HCT116 (cell line): ENCODE measurements at regions not wholly inside any gene's neighbourhood (a gene's known extent, or its start where the extent isn't known, plus 50 kb on each side); places are given as distances from the start of the nearest gene placed in this dataset.

ENCODE experiments used
- ATAC-seq: fragments of 200-7000 bp; cut with Tn5 transposase; 2 replicates; pipeline ENCODE4 v1.9.1; 2020; ENCODE audit warnings: mild to moderate bottlenecking, moderate library complexity
- BruUV-seq: library from RNA; stranded (reverse); fragments of 400-500 nt; replicated peaks from 2 replicates; lab custom pipeline; 2021; lab: Mats Ljungman, UMichigan
- CTCF ChIA-PET: fragments of 300-600 bp; sonication (Branson Sonifier 250); formaldehyde crosslinking; loops from one replicate; lab custom pipeline; 2021; ENCODE audit warnings: antibody characterized with exemption; lab: Charles Lee
- POLR2A ChIA-PET: fragments of 300-600, 350-600 bp; sonication (Branson Sonifier 250); formaldehyde crosslinking; loops from one replicate; lab custom pipeline; 2021; ENCODE audit warnings: antibody characterized with exemption; lab: Charles Lee
- RAD21 ChIA-PET, 2 experiments: fragments of 300-600 bp; sonication (Branson Sonifier 250); formaldehyde crosslinking; loops; one replicate each; lab custom pipeline; 2023; ENCODE audit warnings: low total read pairs in 2 of 2; ENCODE audit not compliant: uncharacterized antibody in 2 of 2, unreplicated experiment in 2 of 2, low non-redundant PET in 1 of 2; lab: Charles Lee
- DNase-seq: peaks from one replicate; pipeline ENCODE4 v3.0.0-alpha.2; 2010; ENCODE audit warnings: low read depth, low spot score
- H2AFZ ChIP-seq: fragments of 200-600 bp; shearing (Covaris generic), sonication (generic); 2 replicates; pipeline ENCODE4 v1.6.1; 2017; ENCODE audit warnings: low read depth, mixed run types, mixed read lengths, antibody characterized with exemption, low read length; ENCODE audit not compliant: poor library complexity, severe bottlenecking
- H3K27ac ChIP-seq: 2 replicates; pipeline ENCODE4 v1.5.1; 2012; ENCODE audit warnings: low read depth, low read length
- H3K27me3 ChIP-seq: fragments of 200-600 bp; sonication (generic); 2 replicates; pipeline ENCODE4 v1.6.1; 2016; ENCODE audit warnings: mixed run types, low read length, mixed read lengths; ENCODE audit not compliant: insufficient read depth
- H3K36me3 ChIP-seq, 2 experiments: fragments of 200-500 bp in 1 of 2; fragments of 200-600 bp in 1 of 2; sonication (Bioruptor generic) in 1 of 2; sonication (generic) in 1 of 2; 2 replicates each; pipeline versions ENCODE4 v1.5.1 to v1.6.1; 2014 to 2016; ENCODE audit warnings: low read length in 2 of 2, inconsistent platforms in 1 of 2, mixed read lengths in 1 of 2, mixed run types in 1 of 2; ENCODE audit not compliant: insufficient read depth in 2 of 2, control insufficient read depth in 1 of 2
- H3K4me1 ChIP-seq, 2 experiments: fragments of 200-600 bp in 1 of 2; sonication (generic) in 1 of 2; 2 replicates each; pipeline versions ENCODE4 v1.5.1 to v1.6.1; 2012 to 2017; ENCODE audit warnings: low read length in 2 of 2, inconsistent platforms in 1 of 2, mild to moderate bottlenecking in 1 of 2, mixed read lengths in 1 of 2, mixed run types in 1 of 2, moderate library complexity in 1 of 2; ENCODE audit not compliant: insufficient read depth in 2 of 2, control insufficient read depth in 1 of 2
- H3K4me2 ChIP-seq: fragments of 200-600 bp; sonication (generic); 2 replicates; pipeline ENCODE4 v1.6.1; 2017; ENCODE audit warnings: mixed run types, low read length, mixed read lengths
- H3K4me3 ChIP-seq, 2 experiments: fragments of 200-600 bp in 1 of 2; sonication (generic) in 1 of 2; replicated peaks in 1 of 2; 2 replicates each; pipeline ENCODE4 v1.5.1; 2011 to 2016; ENCODE audit warnings: low read length in 2 of 2, control low read depth in 1 of 2, low read depth in 1 of 2, mild to moderate bottlenecking in 1 of 2, mixed read lengths in 1 of 2, mixed run types in 1 of 2
- H3K79me2 ChIP-seq: fragments of 200-600 bp; sonication (generic); 2 replicates; pipeline ENCODE4 v1.6.1; 2017; ENCODE audit warnings: mild to moderate bottlenecking, mixed run types, low read length, moderate library complexity, mixed read lengths; ENCODE audit not compliant: insufficient read depth
- H3K9ac ChIP-seq: fragments of 200-600 bp; sonication (generic); 2 replicates; pipeline ENCODE4 v1.6.1; 2016; ENCODE audit warnings: low read length, mixed read lengths
- H3K9me2 ChIP-seq: fragments of 200-600 bp; sonication (generic), shearing (Covaris generic); 2 replicates; pipeline ENCODE4 v1.6.1; 2017; ENCODE audit warnings: mixed run types, mild to moderate bottlenecking, moderate library complexity; ENCODE audit not compliant: insufficient read depth
- H3K9me3 ChIP-seq, 2 experiments: fragments of 200-500 bp in 1 of 2; fragments of 200-600 bp in 1 of 2; sonication (Bioruptor generic) in 1 of 2; sonication (generic) in 1 of 2; 2 replicates each; pipeline ENCODE4 v1.6.1; 2014 to 2017; ENCODE audit warnings: low read length in 2 of 2, mixed read lengths in 2 of 2, inconsistent platforms in 1 of 2, low read depth in 1 of 2, mild to moderate bottlenecking in 1 of 2, mixed run types in 1 of 2, moderate library complexity in 1 of 2; ENCODE audit not compliant: control insufficient read depth in 1 of 2, insufficient read depth in 1 of 2
- H4K20me1 ChIP-seq: fragments of 200-600 bp; sonication (generic), shearing (Covaris generic); 2 replicates; pipeline ENCODE4 v1.6.1; 2017; ENCODE audit warnings: mixed run types, mild to moderate bottlenecking, moderate library complexity; ENCODE audit not compliant: insufficient read depth
- ATF3 ChIP-seq: IDR thresholded peaks from 2 replicates; pipeline ENCODE4 v1.6.1; 2012
- CBX3 ChIP-seq: IDR thresholded peaks from 2 replicates; pipeline ENCODE4 v1.6.1; 2012; ENCODE audit warnings: low read depth
- CEBPB ChIP-seq: IDR thresholded peaks from 2 replicates; pipeline ENCODE4 v1.6.1; 2012; ENCODE audit warnings: low read depth
- CTCF ChIP-seq, 3 experiments: fragments of 200-600 bp in 1 of 3; sonication (generic) in 1 of 3; IDR thresholded peaks in 2 of 3; conservative IDR thresholded peaks in 1 of 3; 2 replicates each; pipeline ENCODE4 v1.5.1; 2012 to 2017; ENCODE audit warnings: low read depth in 2 of 3, low read length in 2 of 3, antibody characterized with exemption in 1 of 3, borderline replicate concordance in 1 of 3, control low read depth in 1 of 3, mild to moderate bottlenecking in 1 of 3, mixed read lengths in 1 of 3, mixed run types in 1 of 3, moderate library complexity in 1 of 3; ENCODE audit not compliant: insufficient read depth in 1 of 3
- ELF1 ChIP-seq: IDR thresholded peaks from 2 replicates; pipeline ENCODE4 v1.6.1; 2012; ENCODE audit warnings: low read depth, borderline replicate concordance
- EZH2 ChIP-seq: fragments of 200-600 bp; sonication (generic); IDR thresholded peaks from 2 replicates; pipeline ENCODE4 v1.6.1; 2017; ENCODE audit warnings: antibody characterized with exemption, mixed run types
- EZH2phosphoT487 ChIP-seq: fragments of 200-600 bp; IDR thresholded peaks from 2 replicates; pipeline ENCODE4 v1.6.1; 2018; ENCODE audit warnings: antibody characterized with exemption, borderline replicate concordance
- RAD21 ChIP-seq: IDR thresholded peaks from 2 replicates; pipeline ENCODE4 v1.6.1; 2012; ENCODE audit warnings: low read depth, mild to moderate bottlenecking
- REST ChIP-seq: IDR thresholded peaks from 2 replicates; pipeline ENCODE4 v1.6.1; 2012; ENCODE audit warnings: low read depth
- SRF ChIP-seq: IDR thresholded peaks from 2 replicates; pipeline ENCODE4 v1.6.1; 2012; ENCODE audit warnings: low read depth
- YY1 ChIP-seq: IDR thresholded peaks from 2 replicates; pipeline ENCODE4 v1.6.1; 2011; ENCODE audit warnings: low read length, low read depth, moderate library complexity, mild to moderate bottlenecking; ENCODE audit not compliant: insufficient replicate concordance; ENCODE audit errors: extremely low read depth
- ZBTB33 ChIP-seq: IDR thresholded peaks from 2 replicates; pipeline ENCODE4 v1.6.1; 2011; ENCODE audit warnings: mild to moderate bottlenecking, low read length, moderate library complexity; ENCODE audit not compliant: insufficient replicate concordance; ENCODE audit errors: extremely low read depth
- ZFX ChIP-seq: fragments of 450-650 bp; IDR thresholded peaks from 2 replicates; pipeline ENCODE4 v1.6.1; 2017
- ZNF274 ChIP-seq: fragments of 200-500 bp; sonication (Bioruptor generic); IDR thresholded peaks from 2 replicates; pipeline ENCODE4 v1.6.1; 2014; ENCODE audit warnings: mild to moderate bottlenecking, low read depth, low read length, inconsistent platforms
- intact Hi-C: fragments of 100-400 bp; cut with micrococcal nuclease; formaldehyde crosslinking; loops from 2 replicates; pipeline ENCODE4 v1.10.0; 2022

GRCh38 chr15:99473981-99474906 lies 91.5 kb upstream of the MEF2A start (continued):
- no peak for TF ChIP-seq ZNF274

- intact Hi-C loops, result no loop called here
- no peak for TF ChIP-seq EZH2
- TF ChIP-seq ZBTB33, result no peak
- TF ChIP-seq CTCF (IDR thresholded peaks at IDR 0.05 in 2 of 3, conservative IDR thresholded peaks at IDR 0.05 in 1 of 3; ENCODE audit: borderline replicate concordance in 1 of 3, insufficient read depth in 1 of 3, low read depth in 2 of 3, low read length in 2 of 3), result no peak
- no peak for TF ChIP-seq EZH2phosphoT487
- no peak for TF ChIP-seq SRF
- no peak for TF ChIP-seq ELF1
- no peak for TF ChIP-seq ZFX
- no peak for TF ChIP-seq REST
- no peak for TF ChIP-seq ATF3
- no peak for TF ChIP-seq CBX3
- no peak for TF ChIP-seq YY1
- no peak for TF ChIP-seq CEBPB
- no peak for TF ChIP-seq RAD21
Observed at GRCh38 chr15:99474909-99475753, 90.7 kb upstream of the MEF2A start.

More at GRCh38 chr15:99474909-99475753, 90.7 kb upstream of the MEF2A start:
- ChIA-PET CTCF (no interaction called here), POLR2A (no interaction called here), RAD21 (no interaction called here)
- H3K27ac ChIP-seq, result no peak overlapping the region
- ATAC-seq, result no peak
- H2AFZ ChIP-seq, result no peak overlapping the region
- no peaks in the 10 kb centered on the region for H3K79me2 ChIP-seq
- no peak overlapping the region for H3K4me2 ChIP-seq
- no peaks in the 10 kb centered on the region for H4K20me1 ChIP-seq
- no peaks in the 10 kb centered on the region for H3K9me3 ChIP-seq
- H3K36me3 ChIP-seq, result no peaks in the 10 kb centered on the region
- no TSS peak for BruUV-seq
- H3K27me3 ChIP-seq, result no peaks in the 10 kb centered on the region
- H3K4me3 ChIP-seq, result no peak overlapping the region
- no peak for DNase-seq
- H3K9ac ChIP-seq, result no peak overlapping the region
- H3K4me1 ChIP-seq, result no peaks in the 10 kb centered on the region; a peak in 1 of 4 replicates
- H3K9me2 ChIP-seq, result no peaks in the 10 kb centered on the region
